ENCODE measurements at regions not wholly inside any gene's neighbourhood (a gene's known extent, or its start where the extent isn't known, plus 50 kb on each side); places are given as distances from the start of the nearest gene placed in this dataset.
A peak's percentile ranks its signal among the peaks of the same experiment; 100 is the strongest.
"Not testable (repeated sequence)": the region's sequence is repeated elsewhere in the genome, so short reads cannot be mapped to it uniquely, and the experiment has no call there.

DNA sequence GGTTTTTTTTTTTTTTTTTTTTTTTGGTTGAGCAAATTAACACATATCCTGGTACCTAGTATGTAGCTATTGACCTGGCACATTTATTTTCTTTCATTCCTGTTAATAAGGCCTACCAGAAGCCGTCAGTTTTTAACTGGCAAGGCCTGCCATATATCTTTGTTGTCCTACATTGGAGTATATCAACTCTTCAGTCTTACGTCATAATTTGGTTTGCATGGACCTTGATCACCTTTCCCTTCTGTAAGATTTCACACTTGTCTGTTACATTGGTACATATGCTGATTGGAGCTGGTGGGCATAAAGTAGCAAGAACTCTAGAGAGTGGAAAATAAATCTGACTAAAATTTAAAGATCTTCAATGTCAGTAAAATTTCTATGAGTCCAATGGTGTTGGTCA is 1658.0 kb downstream of the C4orf33 start:
- H3K4me1 ChIP-seq, result no peaks in the 10 kb centered on the region
- H3K4me2 ChIP-seq, result no peak overlapping the region
- no peak overlapping the region for H3K9ac ChIP-seq
- no peak for TF ChIP-seq Cebpa-rat (IDR thresholded peaks at IDR 0.05)
- H3K36me3 ChIP-seq, result no peaks in the 10 kb centered on the region
- H3K4me3 ChIP-seq, result no peak overlapping the region
- H4K20me1 ChIP-seq, result no peaks in the 10 kb centered on the region
- no peaks in the 10 kb centered on the region for H3K9me3 ChIP-seq (replicated peaks in 1 of 11)
- H3K27me3 ChIP-seq, result no peaks in the 10 kb centered on the region
- no peak overlapping the region for H3K27ac ChIP-seq

DNA sequence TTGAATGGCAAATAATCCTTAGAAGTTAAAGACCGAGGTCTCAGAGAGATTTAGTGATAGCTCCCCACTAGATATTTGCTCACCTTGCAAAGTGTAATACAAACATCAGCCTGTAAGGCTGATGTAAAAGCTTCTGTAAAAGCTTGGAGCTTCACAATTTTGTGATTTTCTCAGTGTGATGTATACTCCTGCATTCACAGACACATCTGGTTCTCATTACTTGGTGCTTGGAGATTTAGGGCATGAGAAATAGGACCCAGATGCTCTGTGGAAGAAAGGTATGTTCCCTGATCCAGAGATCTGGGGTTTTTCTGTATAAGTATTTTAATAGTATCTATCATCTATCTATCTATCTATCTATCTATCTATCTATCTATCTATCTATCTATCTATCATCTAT is 1664.3 kb downstream of the C4orf33 start:
- no peaks in the 10 kb centered on the region for H3K9me3 ChIP-seq (replicated peaks in 1 of 11)
- H3K36me3 ChIP-seq, result no peaks in the 10 kb centered on the region
- no peak overlapping the region for H3K4me2 ChIP-seq
- H4K20me1 ChIP-seq, result no peaks in the 10 kb centered on the region
- no peaks in the 10 kb centered on the region for H3K4me1 ChIP-seq
- H3K4me3 ChIP-seq, result no peak overlapping the region
- no peak overlapping the region for H3K9ac ChIP-seq
- no peak for TF ChIP-seq Cebpa-rat (IDR thresholded peaks at IDR 0.05)
- H3K27me3 ChIP-seq, result no peaks in the 10 kb centered on the region
- no peak overlapping the region for H3K27ac ChIP-seq

DNA sequence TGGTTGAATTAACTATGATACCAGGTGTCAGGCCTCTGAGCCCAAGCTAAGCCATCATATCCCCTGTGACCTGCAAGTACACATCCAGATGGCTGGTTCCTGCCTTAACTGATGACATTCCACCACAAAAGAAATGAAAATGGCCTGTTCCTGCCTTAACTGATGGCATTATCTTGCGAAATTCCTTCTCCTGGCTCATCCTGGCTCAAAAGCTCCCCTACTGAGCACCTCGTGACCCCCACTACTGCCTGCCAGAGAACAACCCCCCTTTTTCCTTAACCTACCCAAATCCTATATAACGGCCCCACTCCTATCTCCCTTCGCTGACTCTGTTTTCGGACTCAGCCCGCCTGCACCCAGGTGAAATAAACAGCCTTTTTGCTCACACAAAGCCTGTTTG is 1671.4 kb downstream of the C4orf33 start:
- not testable (repeated sequence) for H3K27ac ChIP-seq; H3K4me1 ChIP-seq; H3K9ac ChIP-seq; H3K4me3 ChIP-seq; H3K4me2 ChIP-seq; H3K36me3 ChIP-seq; H4K20me1 ChIP-seq; H3K27me3 ChIP-seq; H3K9me3 ChIP-seq (replicated peaks in 1 of 11)

DNA sequence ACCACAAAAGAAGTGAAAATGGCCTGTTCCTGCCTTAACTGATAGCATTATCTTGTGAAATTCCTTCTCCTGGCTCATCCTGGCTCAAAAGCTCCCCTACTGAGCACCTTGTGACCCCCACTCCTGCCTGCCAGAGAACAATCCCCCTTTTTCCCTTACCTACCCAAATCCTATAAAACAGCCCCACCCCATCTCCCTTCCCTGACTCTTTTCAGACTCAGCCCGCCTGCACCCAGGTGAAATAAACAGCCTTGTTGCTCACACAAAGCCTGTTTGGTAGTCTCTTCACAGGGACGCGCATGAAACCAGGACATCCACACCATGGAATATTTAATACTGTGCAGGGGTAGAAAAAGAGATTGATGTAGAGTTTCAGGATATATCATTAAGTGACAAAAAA is 1677.0 kb downstream of the C4orf33 start:
- H3K9ac ChIP-seq; H3K36me3 ChIP-seq; H4K20me1 ChIP-seq; H3K9me3 ChIP-seq (replicated peaks in 1 of 11); H3K27ac ChIP-seq; H3K27me3 ChIP-seq; H3K4me1 ChIP-seq; H3K4me2 ChIP-seq; H3K4me3 ChIP-seq: not testable (repeated sequence)

DNA sequence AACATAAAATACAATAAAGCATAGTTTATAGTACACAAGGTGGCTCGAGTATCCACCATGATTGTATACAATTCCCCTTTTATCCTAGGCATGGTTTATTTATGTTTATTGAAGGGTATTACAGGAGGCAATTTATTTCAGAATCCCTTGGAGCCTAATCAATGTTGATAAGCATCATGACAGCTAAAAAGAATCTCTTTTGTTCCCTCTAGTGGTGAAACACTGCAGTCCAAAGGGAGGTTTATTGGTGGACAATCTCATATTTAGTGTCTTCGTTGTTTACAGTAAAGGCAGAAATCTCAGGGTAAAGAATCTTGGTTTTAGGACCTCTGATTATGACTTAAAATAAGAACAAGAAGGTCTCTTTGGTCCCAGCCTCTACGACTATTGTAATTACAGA is 1712.5 kb downstream of the C4orf33 start:
- Histone ChIP-seq H3K27ac (no peak overlapping the region), H3K36me3 (0 out of 22 replicates have a peak, but pooled peaks cover 0 to 5% (median 0%) of the 10 kb centered on the region in 11 experiments), H3K9me3 (replicated peaks in 1 of 11) (peaks cover 20 to 35% (median 29%) of the 10 kb centered on the region in 11 experiments)

DNA sequence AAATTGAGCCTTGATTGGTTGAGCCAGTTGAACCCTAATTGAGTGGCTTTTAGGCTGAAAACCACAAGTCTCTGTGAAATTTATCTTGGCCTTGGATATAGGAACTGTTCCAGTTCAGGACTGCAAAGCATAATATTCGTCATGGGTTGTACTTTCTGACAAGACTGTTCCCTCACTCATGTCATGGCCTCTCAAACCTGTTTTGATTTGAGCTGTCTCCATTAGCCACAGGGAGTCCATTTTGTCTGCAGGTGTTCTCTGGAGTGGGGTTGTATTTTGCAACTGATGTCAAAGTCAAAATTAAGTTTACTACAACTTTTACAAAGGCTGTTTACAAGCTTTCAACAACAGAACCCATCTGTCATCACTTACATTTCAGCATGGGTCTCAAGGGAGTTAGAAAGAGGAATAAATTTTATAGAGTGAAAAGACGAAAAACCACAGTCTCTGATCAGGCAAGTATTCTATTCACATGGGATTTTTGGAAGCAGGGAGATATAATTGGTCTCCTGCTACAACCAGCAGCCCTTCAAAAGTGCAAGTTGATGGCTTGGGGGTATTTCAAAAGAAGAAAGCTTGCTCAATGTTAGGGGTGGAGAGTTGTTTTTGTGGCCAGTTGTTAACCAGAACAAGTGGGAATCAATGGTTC is 1716.3 kb downstream of the C4orf33 start:
- Histone ChIP-seq H3K4me3 (no peak overlapping the region), H3K4me2 (peak overlapping the region in 9 of 11 experiments; percentile 35 to 63 (median 49); a peak in 17 of 22 replicates), H3K9ac (peak overlapping the region in 5 of 11 experiments; percentile 2 to 57 (median 24); a peak in 9 of 22 replicates), H3K9me3 (replicated peaks in 1 of 11) (peaks cover 0 to 28% (median 18%) of the 10 kb centered on the region in 11 experiments; a peak in 17 of 22 replicates), H3K4me1 (peaks cover 4 to 32% (median 20%) of the 10 kb centered on the region in 10 experiments; a peak in 17 of 20 replicates), H3K27ac (peak overlapping the region in 8 of 11 experiments; percentile 7 to 77 (median 73); a peak in 15 of 22 replicates), H3K27me3 (no peaks in the 10 kb centered on the region), H4K20me1 (no peaks in the 10 kb centered on the region), H3K36me3 (no peaks in the 10 kb centered on the region)
- TF ChIP-seq Cebpa-rat (IDR thresholded peaks at IDR 0.05), result peak in 4 of 11 experiments; percentile 22 to 66 (median 50); a peak in 5 of 22 replicates

More for the DNA sequence above, 1712.5 kb downstream of the C4orf33 start:
- no peaks in the 10 kb centered on the region for H4K20me1 ChIP-seq
- no peak for TF ChIP-seq Cebpa-rat (IDR thresholded peaks at IDR 0.05)
- H3K4me2 ChIP-seq, result no peak overlapping the region
- H3K9ac ChIP-seq, result no peak overlapping the region
- no peaks in the 10 kb centered on the region for H3K27me3 ChIP-seq
- no peak overlapping the region for H3K4me3 ChIP-seq
- peaks cover 4 to 18% (median 14%) of the 10 kb centered on the region in 10 experiments; a peak in 17 of 20 replicates for H3K4me1 ChIP-seq

DNA sequence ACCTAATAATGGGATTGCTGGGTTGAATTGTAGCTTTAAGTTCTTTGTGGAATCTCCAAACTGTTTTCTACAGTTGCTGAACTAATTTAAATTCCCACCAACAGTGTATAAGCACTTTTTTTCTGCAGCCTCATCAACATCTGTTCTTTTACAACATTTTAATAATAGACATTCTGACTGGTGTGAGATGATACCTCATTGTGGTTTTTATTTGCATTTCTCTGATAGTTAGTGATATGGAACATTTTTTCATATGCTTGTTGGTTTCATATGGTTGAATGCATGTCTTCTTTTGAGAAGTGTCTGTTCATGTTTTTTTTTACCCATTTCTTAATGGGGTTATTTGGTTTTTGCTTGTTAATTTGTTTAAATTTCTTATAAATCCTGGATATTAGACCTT is 1718.9 kb downstream of the C4orf33 start:
- peak overlapping the region in 6 of 11 experiments; percentile 3 to 42 (median 32); a peak in 10 of 22 replicates for H3K4me2 ChIP-seq
- TF ChIP-seq Cebpa-rat (IDR thresholded peaks at IDR 0.05), result no peak
- peaks cover 0 to 28% (median 21%) of the 10 kb centered on the region in 11 experiments; a peak in 17 of 22 replicates for H3K9me3 ChIP-seq (replicated peaks in 1 of 11)

DNA sequence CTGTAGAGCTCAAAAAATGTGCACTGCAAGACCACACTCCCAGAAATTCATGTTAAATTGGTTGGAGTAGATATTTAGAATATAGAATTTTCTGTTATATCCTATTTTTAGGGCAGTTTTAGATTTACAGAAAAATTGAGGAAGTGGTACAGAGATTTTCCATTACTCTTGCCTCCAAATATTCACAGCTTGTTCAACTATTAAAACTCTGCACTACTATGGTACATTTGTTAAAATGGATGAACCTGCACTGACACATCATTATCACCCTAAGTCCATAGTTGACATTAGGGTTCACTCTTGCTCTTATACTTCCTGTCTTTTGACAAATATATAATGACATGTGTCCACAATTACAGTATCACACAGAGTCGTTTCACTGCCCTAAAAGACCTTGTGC is 1724.5 kb downstream of the C4orf33 start:
- TF ChIP-seq Cebpa-rat (IDR thresholded peaks at IDR 0.05), result no peak
- Histone ChIP-seq H3K27ac (no peak overlapping the region), H3K36me3 (no peaks in the 10 kb centered on the region), H3K27me3 (no peaks in the 10 kb centered on the region), H3K4me1 (peaks cover 0 to 26% (median 9%) of the 10 kb centered on the region in 10 experiments; a peak in 13 of 20 replicates), H4K20me1 (no peaks in the 10 kb centered on the region), H3K9ac (no peak overlapping the region), H3K4me3 (no peak overlapping the region), H3K9me3 (replicated peaks in 1 of 11) (peaks cover 0 to 26% (median 15%) of the 10 kb centered on the region in 11 experiments; a peak in 17 of 22 replicates), H3K4me2 (peak overlapping the region in 7 of 11 experiments; percentile 19 to 67 (median 40); a peak in 10 of 22 replicates)

More for the DNA sequence above, 1718.9 kb downstream of the C4orf33 start:
- H3K9ac ChIP-seq, result no peak overlapping the region
- H3K4me3 ChIP-seq, result no peak overlapping the region
- no peaks in the 10 kb centered on the region for H4K20me1 ChIP-seq
- H3K36me3 ChIP-seq, result no peaks in the 10 kb centered on the region
- peak overlapping the region in 3 of 11 experiments; percentile 46 to 59 (median 48); a peak in 4 of 22 replicates for H3K27ac ChIP-seq
- H3K4me1 ChIP-seq, result peaks cover 4 to 38% (median 22%) of the 10 kb centered on the region in 10 experiments; a peak in 17 of 20 replicates
- H3K27me3 ChIP-seq, result no peaks in the 10 kb centered on the region

DNA sequence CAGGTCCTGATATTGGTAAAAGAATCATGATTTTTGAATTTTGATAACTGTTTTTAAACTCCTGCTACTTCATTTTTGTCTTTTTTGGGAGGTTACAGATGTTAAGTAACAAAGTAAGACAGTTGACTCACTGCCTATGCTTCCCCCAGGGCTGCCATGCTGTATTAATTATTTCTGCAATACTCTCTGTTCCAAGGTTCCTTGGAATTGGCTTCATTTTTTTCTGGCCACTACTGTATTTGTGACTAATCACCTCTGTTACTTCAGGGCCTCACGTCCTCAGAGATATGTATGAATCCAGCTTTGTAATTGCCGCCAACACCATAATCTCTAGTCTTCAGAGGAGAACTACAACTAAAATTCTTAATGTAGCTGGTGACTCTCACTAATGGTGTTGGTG is 1729.3 kb downstream of the C4orf33 start:
- H3K27me3 ChIP-seq, result no peaks in the 10 kb centered on the region
- TF ChIP-seq Cebpa-rat (IDR thresholded peaks at IDR 0.05), result no peak
- peaks cover 0 to 4% (median 0%) of the 10 kb centered on the region in 11 experiments; a peak in 1 of 22 replicates for H3K9me3 ChIP-seq (replicated peaks in 1 of 11)
- H3K36me3 ChIP-seq, result no peaks in the 10 kb centered on the region
- H3K4me3 ChIP-seq, result no peak overlapping the region
- no peak overlapping the region for H3K9ac ChIP-seq
- peaks cover 0 to 13% (median 6%) of the 10 kb centered on the region in 10 experiments; a peak in 12 of 20 replicates for H3K4me1 ChIP-seq
- no peak overlapping the region for H3K4me2 ChIP-seq
- no peak overlapping the region for H3K27ac ChIP-seq
- no peaks in the 10 kb centered on the region for H4K20me1 ChIP-seq

All from BLaER1 treated with 17β-estradiol and CSF1 and Interleukin-3, amounts not matched to agents 10 nM and 100 nM (cell line).